GM21786 (cell line): ENCODE measurements at regions not wholly inside any gene's neighbourhood (a gene's known extent, or its start where the extent isn't known, plus 50 kb on each side); places are given as distances from the start of the nearest gene placed in this dataset.
"Not testable (repeated sequence)": the region's sequence is repeated elsewhere in the genome, so short reads cannot be mapped to it uniquely, and the experiment has no call there.

Source experiments
- ATAC-seq: cut with Tn5 transposase; IDR thresholded peaks from one replicate; pipeline ENCODE4 v1.9.1; 2021; ENCODE audit not compliant: unreplicated experiment

DNA sequence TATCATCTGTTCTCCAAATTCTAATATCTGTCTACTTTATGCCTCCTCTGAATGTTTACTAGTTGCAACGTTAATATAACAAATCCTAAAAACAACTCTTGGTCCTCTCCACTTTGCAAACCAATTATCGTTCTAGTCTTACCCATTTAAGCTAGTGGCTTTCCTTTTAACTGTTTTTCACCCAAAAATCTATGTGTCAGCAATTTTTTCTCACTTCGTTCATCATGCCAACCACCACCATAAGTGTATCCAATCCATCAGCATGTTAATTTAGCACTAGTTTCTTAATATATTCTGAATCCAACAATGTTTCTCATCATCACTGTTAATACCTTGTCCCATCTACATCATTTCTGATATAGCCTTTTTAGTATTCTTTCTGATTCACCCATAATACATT, 90.0 kb upstream of the RORB start:
- no peak for ATAC-seq

DNA sequence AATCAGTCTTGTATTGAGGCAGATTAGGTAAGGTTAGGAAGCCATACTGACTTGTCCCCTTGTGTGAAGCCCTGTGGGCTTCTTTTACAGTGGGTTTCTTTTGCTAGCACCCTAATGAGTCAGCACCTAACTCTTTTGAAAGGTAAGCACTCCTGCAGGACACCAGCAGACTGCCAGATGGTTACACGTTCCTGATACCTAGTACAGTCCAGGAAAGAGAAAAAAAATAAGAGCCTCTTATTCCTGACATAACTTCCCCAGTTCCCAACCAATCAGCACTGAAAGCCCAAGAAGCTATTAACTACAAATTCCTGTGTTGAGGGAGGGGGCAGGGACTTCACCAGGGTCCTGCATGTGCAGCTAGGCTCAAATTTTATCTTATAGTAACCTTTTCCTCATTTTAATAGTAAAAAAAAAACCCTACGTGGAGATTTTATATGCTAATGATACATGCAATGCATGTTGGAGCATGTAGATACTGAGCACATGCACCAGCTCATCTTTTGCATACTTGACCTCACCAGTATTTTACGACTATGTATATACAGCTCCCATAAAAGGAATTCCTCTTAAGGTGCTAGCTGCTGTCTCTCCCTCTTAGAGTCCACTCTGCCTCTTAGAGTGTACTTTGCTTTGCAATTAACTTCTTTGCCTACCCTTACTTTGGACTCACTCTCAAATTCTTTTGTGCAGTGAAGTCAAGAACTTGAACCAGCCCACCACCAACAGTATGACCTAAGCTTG, 84.7 kb upstream of the RORB start:
- ATAC-seq: no peak

DNA sequence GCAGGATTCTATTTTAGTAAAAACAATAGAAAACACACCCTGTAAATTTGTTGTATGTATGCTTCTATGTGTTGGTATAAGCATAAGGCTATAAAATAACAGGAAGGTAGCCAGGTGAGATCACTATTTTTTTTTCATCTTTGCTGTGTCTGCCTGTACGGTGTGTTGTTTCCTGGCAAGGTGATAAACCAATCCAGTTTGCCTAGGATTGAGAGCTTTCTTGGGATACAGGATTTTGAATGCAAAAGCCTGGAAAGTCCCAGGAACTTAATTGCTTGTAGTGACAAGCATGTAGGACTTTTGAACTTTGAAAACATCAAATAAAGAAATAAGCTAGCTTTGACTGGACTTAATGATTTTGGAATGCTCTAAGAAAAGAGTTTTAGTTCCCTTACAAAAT, 83.3 kb upstream of the RORB start:
- no peak for ATAC-seq

DNA sequence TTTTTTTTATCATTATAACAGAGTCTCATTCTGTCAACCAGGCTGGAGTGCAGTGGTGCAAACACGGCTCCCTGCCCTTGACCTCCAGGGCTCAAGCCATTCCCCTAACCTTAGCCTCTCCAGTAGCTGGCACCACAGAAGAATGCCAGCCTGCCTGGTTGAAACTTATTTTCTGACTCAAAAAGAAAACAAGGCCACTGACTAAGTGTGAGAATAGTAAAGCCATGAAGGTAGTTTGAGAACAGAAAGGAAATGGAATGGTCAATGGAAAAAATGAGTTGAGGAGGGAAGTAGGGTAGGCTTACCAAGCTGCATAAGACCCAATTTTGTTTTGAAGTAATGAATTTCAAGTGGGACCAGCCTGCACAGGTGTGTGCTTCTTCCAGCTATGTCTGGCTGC, 82.8 kb upstream of the RORB start:
- no peak for ATAC-seq

DNA sequence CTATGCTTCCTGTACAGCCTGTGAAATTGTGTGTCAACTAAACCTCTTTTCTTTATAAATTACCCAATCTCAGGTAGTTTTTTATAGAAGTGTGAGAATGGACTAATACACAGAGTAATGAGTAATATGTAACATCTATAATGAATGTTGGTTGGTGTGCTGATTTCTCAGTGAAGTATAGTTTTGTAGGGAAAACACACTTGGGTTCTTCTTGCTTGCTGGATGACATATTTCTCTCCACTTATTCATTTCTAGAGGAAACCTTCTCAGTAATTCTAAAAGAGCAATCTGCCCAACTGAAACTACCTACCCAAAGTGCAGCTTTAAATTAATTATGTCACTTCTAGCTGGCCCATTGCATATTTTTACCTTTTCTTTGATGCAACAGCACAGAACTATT, 81.1 kb upstream of the RORB start:
- ATAC-seq: no peak

DNA sequence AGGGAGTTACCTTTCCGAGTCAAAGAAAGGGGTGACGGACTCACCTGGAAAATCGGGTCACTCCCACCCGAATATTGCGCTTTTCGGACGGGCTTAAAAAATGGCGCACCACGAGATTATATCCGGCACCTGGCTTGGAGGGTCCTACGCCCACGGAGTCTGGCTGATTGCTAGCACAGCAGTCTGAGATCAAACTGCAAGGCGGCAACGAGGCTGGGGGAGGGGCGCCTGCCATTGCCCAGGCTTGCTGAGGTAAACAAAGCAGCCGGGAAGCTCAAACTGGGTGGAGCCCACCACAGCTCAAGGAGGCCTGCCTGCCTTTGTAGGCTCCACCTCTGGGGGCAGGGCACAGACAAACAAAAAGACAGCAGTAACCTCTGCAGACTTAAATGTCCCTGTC, 72.6 kb upstream of the RORB start:
- ATAC-seq: not testable (repeated sequence)

DNA sequence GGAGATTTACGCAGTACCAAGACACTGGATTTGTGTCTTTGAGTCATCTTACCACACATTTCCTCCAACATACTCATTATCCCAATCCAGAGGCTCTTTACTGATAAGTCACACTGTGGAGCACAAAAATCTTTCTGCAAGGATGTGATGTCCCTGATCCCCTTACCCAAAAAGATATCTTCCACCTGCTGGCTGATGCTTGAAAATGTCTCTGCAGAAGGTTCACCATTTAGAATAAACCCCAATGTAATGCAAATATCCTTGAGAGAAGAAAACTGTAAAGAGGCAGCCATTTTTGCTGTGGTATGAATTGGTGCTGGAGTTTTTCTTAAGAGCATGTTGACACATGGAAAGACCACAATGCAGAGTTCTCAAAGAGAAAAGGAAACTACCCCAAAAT, 65.7 kb upstream of the RORB start:
- ATAC-seq: no peak

DNA sequence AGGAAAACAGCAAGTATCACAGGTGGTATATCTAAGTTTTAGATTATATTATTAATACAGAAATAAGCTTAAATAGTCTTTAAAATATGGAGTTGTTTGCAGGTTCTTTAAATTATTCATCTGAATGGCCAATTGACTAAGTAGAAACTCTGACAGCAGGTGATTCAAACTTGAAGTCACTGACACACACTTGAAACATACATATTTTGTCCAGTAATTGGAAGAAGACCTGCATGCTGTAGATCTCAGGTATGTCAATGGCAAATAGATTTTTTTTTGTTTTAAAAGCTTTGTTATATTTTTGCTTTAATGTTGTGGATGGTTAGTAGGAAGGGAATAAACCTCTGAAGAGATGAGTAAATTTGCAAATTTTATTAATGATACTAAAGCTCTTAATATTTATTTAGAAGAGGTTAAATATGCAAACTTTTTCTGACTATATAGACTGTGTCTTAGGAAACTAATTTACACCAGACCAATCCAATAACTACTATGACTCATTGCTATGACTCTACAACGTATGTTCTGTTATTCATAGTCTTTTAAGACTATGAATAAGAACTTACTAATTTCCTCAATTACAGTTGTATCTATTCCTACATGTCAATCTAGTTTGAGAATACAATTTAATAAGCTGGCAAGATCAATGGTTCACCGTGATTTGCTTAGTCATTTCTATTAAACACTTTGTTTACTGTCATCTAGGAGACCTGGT, 53.9 kb upstream of the RORB start:
- ATAC-seq: no peak

DNA sequence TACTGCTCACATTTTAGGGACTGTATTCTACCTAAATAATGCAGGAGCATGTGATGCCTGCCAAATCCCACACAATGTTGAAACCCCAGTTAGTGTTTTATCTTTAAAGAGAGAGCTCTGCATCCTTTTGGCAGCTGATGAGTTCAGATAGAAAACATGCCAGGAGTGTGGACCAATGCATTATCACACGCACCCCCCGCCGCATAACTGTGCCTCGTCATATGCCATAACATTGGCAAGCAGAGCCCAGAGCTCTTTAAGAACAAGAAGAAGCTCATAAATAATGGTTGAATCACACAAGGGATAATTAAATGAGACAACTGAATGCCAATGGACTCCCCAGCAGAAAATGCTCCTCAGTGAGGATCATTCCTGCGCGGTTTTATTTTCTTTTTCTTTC, 52.8 kb upstream of the RORB start:
- no peak for ATAC-seq
